ENCODE measurements at regions not wholly inside any gene's neighbourhood (a gene's known extent, or its start where the extent isn't known, plus 50 kb on each side); places are given as distances from the start of the nearest gene placed in this dataset.

DNA sequence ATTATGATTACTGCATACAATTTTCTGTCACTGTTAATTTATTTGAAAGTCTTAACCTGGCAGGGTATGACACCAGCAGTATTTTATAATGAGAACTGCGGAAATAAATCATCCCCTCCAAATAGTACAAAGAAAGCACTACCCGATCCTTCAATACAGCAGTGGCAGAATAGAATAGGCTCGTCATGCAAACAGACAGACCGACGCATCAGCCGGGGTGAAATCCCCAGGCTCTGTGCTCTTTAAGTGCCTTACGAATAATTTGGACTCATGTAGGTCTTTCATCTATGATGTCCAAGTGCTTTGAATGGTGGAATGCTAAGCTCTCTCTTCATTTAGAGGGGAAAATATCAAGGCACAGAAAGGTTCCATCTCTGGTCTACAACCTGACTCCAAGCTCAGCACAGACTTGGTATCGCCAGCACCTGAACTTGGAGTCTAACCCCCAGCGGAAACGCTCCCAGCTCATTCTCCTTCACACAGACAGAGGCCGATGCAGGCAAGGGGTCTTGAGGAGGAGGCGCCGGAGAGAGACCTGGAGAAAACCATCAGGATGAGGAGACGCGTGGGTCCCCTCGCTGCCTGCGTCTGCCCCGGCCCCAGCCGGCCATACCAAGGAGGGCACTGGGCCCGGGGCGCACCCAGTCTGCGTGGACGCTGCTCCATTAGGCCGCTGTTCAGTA lies 568.1 kb upstream of the MKI67 start:
- DNase-seq = no peak

DNA sequence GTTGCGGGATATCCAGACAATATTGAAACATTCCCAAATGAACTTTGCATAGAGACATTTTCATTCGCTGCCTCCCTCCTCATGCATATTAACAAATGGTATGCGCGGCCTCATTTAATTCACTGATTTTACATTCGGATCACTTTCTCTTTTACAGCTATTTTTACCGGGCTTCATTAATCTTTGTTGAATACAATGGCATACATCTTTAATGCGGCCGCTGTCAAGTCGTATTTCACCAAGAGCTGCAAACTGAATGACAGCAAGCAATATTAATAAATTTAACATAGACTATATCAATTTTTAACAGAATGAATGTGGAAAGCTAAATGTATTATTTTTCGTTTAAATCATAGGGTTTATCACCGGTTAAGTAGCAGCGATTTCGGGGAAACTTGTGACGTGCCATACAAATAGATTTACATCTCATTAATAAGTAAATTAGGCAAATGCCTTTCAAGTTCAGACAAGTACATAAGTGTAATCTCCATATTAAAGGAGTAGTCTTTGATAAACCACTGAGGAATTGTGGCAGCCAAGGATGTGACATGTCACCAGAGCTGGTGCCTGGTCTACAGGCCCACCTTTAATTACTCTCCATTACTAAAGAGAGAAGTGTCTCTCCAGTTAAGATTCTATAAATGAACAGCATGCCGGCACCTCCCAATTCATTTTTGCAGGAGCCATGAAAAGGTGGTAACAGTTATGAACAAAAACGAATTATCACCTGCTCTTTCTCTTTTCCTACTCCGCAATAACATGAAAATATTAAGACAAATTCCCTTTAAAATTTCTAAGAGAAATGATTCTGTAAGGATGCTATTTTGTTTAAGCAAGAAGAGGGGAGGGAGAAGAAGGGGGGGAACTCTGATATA lies 568.9 kb upstream of the MKI67 start:
- DNase-seq = no peak

DNA sequence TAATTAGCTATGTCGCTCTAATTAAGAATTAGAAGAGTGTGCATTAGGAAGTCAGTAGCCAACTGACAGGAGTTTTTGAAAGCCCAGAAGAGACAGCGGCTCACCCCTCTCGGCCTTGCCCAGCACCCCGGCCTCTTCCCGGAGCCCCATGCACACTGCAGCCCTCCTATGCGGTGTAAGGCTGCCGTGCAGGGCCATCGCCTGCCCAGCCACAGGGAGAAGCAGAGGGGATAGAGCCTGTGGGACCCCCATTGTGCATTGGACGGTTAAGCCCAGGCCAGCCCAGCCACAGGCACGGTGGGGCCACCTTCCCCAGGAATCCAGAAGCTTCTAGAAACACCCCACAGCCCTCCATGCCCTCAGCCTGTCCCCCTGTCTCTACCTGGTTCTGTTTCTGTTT lies 569.7 kb upstream of the MKI67 start:
- no peak for DNase-seq

DNA sequence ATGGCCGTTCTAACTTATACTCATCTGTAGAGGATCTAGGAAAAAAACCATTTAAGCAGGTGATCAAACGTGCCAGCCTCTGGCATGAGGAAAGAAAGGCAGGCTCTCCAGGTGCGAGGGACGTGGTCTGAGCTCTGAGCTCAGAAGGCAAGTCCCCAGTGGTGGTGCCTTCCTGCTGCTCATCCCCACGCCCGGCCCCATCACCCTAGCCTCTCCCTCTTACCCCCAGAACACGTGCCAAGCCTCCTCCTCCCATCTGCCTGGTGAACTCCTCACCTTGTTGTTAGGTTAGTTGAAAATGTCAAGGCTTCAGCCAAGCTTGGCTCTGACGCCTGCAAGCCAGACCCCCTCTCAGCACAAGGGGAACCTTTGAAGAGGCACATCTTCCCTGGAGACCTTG lies 571.2 kb upstream of the MKI67 start:
- no peak for DNase-seq

DNA sequence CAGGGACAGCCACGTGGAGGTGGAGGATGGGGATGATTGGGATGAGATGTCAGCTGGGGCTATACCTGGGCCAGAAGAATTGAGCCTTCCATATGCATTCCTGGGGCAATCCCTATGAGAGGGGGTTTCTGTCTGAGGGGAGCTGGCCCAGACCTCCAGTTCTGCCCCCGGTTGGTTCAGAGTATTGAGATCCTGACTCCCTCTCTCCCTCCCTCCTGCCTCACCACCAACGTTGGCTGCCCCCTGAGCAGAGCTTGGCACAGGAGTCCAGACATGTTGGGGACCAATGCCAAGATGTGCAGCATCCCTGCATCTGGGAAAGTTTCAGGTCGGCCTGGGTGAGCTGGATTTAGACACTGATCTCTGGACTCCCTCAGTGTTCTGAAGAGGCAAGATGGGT lies 575.2 kb upstream of the MKI67 start:
- DNase-seq = no peak

DNA sequence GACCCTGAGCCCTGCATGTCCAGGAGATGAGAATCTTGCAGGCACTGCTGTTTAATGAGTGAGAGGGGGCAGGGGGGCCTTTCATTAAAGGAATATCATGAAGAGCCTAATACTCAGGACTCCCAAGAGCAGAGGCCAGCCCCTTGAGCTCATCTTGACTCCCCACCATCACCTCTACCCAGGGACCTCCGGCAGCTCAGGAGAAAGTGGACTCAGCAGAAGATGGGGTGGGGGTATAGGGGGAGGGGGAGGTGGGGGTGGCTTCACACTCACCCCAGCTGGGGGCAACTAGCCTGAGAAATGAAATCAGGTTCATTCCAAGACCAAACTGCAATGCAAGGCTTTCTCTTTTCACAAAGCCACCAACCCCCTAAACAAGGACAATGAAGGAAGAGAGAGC lies 575.6 kb upstream of the MKI67 start:
- no peak for DNase-seq

DNA sequence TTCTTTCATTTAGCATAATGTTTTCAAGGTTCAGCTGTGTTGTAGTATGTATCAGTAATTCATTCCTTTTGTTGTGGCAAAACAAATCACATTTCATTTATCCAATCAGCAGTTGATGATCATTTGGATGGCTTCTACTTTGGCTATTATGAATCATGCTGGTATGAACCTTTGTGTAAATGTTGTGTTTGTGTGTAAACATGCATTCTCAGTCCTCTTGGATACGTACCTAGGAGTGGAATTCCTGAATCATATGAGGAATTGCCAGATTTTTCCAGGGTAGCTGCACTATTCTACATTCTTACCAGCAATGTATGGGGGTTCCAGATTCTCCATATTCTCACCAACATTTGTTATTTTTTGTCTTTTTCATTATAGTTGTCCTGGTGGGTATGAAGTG lies 578.5 kb upstream of the MKI67 start:
- DNase-seq = no peak

DNA sequence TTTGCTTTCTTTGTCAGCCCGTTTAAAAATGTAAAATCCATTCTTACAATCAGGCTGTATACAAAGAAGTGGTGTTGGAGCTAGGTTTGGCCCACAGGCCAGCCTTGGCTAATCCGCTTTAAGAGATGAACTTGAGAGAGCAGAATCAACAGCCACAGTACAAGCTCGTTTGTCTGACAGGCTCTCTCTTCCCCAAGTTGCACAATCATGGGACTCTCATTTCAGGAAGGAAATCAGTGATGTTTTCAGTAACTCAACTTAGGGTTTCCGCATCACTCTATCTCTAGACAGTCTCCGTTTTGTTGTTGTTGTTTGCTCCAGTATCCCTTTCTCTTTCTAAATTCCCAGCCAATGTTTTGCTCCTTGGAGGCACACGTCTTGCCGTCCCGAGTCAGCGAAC lies 582.0 kb upstream of the MKI67 start:
- no peak for DNase-seq

DNA sequence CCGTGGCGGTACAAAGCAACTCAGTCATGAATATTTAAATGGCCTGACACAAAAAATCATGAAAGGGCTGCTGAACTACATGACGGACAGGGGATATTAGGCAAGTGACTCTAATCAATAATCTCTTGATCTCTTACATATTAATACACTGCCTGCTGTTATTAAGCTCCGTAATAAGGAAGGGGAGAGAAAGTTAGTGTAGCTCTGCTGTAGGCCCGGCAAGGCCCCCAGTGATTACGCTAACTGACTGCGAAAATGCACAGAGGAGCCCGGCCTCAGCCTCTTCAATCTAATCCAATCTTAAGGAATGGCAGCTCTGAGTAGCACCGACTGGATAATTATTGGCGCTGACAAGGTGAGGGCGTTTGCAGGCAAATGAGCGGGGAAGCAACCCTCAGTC lies 583.5 kb upstream of the MKI67 start:
- DNase-seq = no peak

DNA sequence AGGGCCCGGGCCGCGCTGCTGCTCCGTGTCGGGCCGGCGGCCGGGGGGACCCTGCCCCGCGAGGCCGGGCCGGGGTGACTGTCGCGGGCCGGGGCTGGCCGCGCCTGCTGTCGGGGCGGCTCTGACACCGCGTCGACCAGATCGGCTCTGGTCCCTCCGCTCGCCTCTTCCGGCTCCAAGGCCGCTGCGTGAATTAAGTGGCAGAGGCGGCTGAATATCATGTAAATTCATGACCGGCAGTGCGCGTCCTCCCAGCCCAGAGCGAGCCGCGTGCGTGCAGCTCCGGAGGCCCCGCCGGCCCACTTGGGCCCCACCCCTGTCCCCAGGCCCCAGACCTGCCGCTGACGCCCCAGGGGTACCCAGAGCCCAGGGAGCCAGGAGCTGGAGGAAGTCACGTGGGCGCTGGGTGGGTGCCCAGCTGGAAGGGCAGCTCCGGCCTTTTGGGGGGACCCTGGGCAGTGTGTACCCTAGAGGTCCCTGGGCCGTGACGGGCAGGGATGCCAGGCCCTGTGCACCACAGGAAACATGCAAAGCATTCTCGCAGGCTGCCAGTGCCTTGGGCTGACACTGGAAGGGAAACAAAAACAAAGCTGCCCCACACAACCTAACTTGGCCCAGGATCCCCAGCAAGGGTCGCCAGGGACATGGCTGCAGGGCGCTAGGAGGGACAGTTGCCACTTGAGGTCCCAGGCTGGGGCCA lies 584.0 kb upstream of the MKI67 start:
- no peak for DNase-seq

DNA sequence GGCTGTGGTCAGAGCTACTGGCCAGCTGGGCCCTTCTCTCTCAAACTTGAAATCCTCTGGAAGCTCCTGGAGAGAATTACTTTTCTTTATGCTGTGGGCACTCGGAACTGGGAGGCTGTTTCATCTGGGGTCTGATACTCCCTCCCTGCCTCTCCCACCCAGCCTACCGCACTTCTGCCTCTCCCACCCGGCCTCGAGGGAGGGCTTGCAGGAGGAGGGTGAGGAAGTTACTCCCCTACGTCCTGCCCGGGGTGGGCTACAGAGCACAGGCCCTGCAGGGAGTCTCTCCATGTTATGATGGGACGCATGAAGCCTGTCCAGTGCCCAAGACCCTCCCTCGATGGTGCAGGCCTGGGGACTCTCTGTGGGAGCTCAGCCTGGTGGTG lies 584.6 kb upstream of the MKI67 start:
- DNase-seq = no peak

DNA sequence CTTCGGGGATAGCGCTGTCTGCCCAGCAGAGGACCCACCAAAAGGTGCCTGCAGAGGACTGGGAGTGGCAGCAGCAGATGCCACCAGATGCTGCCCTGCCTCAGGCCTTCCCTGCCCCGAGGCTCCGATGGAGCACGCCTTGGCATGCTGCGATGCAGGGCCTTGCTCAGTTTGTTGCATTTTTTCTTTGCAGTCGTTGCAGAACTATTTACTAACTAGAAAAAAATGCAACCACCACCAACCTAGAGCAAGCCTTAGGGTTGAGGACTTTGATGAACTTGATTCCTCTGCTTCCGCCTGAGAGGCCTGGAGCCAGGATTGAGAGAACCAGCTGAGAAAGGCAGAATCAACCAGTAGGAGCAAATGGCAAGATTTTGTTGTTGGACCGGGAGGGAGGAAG lies 585.6 kb upstream of the MKI67 start:
- no peak for DNase-seq

DNA sequence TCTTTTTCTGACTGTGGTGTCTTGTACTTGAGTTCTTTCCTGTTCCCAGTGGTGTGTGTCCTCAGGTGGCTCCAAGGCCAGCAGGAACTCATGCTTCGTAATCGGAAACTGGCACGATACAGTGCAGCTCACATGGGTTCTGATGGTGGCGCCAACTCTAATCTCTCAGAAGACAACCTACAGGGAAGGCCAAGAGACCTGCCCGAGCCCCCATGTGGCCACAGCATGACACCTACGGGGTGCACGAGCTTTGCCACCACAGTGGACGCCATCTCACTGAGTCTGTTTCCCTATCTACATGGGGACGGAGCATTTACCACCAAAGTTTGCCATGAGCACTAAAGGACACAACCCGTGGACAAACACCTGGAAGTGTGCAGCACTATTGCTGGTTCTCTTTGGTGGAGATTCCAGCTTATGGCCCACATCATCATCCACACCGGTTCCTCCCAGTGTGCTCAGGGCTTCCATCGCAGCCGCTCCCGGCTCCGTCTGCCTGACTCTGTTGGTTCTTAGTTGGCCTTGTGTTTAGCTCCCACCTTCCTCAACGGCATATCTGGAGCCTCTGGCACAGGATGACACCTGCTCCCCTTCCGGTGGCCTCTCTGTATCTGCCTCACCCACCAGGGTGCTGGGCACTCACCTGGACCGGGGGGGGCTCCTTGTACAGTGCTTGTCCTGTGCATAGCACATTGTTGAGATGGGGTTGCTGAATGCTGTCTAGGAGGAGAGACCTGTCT lies 586.6 kb upstream of the MKI67 start:
- DNase-seq = no peak

DNA sequence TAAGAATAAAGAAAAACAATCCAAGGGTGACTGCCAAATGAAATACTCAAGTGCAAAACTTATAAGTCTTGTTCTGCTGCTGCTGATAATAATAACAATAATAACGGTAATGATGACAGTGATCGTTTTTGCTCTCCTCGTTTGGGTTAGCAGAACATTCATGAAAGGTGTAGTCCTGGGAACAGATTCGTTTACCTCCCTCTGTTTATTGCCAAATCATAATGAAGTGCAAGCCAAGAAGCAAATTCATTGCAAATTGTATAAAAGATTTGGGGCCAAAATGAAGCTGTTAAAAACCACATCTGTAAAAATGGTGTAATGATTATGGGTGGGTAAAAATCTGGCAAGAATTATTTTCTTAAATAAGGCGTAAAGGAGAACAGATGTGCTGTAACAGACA lies 587.2 kb upstream of the MKI67 start:
- DNase-seq = no peak

DNA sequence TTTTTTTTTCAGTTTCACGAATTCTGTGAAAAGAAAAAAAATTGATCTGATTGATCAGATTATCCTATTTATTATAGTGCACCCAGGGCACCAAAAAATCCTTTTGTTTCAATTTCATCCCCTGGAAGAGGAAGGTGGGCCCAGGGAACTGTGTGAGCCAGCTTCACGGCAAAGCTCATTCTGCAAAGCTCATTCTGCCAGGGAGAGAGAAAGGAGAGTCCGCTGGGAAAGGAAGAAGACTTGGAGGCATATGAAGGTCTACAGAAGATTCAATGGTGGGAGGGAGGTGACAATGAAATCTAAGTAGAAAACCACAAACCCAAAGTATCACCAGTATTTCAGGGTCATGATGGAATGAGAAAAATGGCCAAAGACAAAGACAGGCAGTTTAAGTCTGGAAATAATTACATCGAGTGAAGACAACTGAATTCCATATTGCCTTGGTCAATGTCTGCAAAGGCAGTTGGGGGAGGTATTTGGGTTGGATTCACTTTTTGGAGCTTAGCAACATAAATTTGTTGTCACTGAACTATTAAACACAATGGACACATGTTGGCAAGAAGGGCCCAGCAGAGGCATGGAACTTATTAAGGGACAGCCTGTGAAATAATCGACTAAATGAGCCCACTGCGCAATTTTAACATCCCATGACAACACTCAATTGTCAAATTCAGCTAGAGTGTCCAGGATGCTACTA lies 587.8 kb upstream of the MKI67 start:
- no peak for DNase-seq

DNA sequence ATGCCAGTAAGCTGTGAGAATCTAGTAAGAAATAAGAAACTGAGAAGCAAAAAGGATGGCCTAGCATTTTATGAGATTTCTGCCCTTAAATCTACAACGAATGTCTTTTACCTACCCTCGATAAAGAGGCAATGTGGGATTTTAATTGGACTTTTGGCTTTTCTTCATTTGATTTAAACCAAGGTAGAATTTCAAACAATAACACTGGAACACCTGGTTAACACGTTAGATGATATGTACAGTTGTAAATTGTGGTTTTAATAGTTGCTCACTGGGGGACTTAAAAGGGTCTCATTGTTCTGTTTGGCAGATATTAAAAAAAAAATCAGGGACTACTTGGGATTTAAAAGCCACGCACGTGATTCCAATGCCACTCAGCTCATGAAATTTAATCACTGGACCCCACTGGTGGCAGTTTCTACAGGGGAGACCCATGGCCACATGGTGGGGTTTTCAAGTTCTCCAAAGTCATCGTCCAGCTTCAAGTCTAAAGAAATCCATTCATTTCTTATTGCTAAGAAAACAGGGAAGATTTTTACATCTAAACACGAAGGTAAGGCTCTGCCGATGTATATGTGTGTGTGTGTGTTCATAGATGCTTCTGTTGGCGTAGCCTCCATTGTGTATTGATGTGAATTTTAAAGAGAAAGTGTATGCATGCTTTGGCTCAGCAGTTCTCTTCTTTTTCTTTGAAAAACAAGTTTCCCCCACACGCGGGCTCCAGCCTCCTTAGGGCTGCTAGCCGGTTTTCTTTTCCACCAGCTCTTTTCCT lies 588.6 kb upstream of the MKI67 start:
- DNase-seq = no peak

DNA sequence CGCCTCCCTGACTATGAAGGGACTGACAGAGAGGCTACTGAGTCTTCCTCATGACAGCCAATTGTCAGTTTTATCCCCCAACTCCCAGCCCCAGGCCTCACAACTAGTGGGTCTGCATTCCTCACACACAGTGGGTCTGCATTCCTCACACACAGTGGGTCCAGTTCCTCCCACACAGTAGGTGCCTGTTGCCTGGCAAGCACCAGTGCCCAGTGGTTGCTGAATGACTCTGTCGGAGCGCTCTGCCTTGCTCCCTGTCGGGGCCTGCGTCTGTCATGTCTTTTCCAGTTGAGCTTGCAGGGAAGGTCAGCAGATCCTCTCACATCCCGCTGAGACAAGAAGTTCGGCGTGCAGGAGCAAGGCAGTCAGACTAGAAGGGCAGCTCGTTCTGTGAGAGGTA lies 590.0 kb upstream of the MKI67 start:
- no peak for DNase-seq

DNA sequence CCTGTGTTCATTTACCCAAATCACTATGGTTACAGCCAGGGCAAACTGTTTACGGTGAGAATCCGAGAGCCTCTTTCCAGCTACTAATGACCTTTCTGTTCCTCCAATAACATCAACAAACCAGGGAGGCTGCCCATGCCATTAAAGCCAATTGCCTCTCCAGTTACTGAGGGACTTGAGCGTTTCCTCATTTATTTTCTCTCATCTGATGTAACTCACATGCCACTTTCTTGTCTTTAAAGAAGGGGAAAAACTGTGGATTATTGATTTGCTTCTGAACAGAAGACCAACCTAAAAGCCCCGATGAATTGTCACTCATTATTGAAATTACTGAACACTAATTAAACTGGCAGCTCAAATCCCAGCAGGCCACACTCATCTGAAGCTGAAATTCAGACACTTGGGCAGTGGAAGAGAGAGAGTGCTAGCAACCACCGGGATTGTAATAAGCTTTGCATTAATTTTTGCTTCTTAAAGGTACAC lies 595.8 kb upstream of the MKI67 start:
- no peak for DNase-seq

DNA sequence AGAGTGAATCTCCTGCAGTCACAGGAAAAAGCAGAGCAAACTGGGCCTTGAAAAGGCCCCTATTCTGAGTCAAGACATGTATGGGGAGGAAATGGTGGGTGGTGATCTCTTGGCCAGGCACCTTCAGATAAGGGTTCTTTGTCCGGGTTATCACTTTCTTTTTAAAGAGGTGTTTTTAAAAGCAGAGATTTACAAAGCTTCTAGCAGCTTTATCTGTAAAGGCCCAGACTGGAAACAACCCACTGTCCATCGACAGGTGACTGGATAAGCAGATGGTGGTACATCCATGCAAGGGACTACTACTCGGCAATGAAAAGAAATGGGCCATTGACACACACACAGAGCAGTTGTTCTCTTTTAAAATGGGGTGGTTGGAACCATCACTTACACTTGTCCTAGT lies 596.7 kb upstream of the MKI67 start:
- DNase-seq = no peak

DNA sequence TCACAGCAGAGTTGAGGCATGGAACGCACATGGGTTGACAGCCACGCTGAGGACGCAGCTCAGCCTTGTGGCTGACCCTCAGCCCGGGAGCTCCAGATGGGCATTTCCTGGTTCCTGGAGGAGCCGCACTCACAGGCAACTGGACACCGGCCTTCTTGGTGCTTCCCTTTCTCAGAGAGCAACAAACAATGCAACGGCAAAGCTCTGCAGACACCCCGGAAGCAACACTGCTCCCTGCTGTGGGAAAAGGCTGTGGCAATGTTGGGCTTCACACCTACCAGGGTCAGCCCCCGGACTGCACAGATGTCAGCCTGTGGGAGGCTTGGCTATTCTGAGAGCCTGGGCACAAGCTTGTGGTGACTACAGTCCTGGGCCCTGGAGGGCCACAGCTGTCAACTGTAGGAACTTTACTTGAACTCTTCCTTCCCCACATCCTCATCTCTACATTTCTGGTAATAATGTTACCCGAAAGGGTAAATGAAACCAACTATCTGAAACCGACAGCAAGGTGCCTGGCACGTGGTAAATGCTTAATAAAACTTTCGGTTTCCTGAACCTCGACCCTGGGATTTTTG lies 597.5 kb upstream of the MKI67 start:
- DNase-seq = no peak

DNA sequence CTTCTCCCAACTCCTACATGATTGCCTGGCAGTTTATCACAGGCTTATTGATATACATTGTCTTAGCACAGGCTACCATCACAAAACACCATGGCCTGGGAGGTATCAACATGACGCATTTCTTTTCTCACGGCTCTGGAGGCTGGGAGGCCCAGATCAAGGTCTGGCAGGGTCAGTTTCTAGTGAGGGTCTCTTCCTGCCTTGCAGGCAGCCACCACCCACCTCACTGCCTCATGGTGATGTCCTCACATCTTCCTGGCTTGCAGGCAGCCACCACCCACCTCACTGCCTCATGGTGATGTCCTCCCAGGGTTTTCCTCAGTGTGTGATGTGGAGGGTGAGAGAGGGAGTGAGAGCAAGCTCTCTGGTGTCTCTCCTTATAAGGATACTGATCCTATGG lies 599.3 kb upstream of the MKI67 start:
- no peak for DNase-seq
